GDM1 (cell line): ENCODE measurements at regions not wholly inside any gene's neighbourhood (a gene's known extent, or its start where the extent isn't known, plus 50 kb on each side); places are given as distances from the start of the nearest gene placed in this dataset.
"Not testable (repeated sequence)": the region's sequence is repeated elsewhere in the genome, so short reads cannot be mapped to it uniquely, and the experiment has no call there.

Experiments
- DNase-seq: peaks from one replicate; lab custom pipeline; 2025; lab: John Stamatoyannopoulos, UW

DNA sequence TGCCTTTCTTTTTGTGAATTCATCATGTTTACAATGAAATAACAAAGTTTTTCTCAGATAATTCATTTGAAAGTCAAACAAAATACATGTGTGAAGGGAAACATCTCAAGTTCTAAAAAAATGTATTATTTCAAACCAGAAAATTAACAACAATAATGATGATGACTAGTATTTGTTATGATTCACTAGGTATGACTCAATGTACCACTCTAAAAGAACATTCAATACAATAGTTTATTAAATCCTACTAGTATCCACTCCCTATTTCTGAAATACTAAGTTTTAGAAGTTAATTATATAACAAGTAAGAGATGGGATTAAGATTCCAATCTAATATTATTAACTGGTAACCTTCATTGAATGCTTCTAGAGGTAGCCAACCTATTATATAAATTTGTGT is 1444.8 kb upstream of the CDH8 start:
- DNase-seq, result no peak

DNA sequence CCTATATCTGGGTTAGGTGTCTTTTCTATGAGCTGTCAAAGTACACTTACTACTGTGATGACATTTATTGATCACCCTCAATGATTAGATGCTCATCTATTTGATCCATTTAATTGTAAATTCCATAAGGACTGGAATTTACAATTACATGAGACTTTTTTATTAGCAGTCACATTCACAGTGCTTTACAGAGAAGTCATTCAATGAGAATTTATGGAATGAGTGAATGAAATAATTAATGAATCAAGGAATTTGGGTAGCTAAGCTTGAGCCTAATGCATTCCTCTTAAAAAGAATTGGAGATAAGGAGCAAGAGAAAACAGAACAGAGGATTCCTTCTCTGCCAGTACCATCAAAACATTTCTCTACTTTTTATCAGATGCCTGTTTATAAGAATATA is 1437.5 kb upstream of the CDH8 start:
- no peak for DNase-seq

DNA sequence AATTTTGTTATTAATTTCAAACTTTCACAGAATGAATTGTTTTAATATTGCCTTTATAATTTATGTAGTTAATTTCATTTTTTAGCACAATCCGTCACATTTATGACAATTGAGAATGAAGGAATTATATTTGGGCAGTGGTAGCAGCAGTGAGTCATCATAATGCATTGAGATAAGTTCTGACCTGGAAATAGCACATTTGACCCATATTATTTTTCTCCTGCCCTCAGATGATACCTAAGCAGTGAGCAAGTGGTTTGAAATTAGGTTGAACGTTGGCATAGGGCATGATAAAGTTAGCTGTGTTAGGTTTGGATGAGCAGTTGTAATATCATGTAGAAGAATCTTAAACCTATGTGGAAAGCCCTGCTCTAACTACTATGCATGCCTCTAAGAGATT is 1431.3 kb upstream of the CDH8 start:
- DNase-seq, result no peak

DNA sequence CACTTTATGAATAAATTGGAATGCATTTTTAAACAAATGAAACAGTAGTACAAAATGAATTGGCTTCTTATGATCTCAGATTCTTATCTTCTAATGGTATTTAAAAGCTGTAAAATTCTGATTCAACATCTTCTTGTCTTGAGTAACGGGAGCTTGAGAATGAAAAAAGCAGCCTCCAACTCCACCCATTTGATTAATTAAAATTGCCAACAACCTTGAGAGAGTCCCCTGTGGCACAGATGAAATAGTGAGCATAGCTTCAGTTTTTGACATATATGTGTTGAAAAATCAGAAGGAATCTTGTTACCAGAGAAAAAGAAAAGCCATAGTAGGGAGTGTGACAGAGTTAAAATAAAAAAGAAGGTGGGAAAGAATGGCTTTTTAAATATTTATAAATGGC is 1426.1 kb upstream of the CDH8 start:
- no peak for DNase-seq

DNA sequence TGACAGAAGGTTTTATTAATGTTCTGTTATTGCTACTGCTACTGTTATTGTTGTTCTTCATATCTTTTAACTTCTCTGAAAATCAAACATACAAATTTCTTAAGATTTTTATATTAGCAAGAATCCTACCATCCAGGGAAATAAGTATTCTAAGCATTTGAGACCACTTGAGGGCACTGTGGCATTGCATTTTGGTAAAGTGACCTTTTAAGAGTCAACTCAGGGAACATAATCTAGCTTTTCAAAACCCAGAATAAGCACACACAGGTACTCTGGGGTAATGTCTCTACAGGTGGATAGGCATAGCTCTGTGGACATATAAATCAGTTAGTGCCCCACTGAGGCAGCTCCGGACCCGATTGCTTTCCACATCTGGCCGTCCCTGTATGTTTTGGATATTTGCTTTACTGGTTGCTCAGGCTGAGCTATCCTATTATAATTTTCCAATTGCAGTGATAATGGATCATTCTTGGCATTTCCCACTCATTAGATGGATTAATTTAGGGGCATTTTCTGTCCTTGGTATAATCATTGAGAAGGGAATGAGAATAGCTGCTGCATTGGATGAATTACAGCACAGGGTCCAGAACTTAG is 1425.1 kb upstream of the CDH8 start:
- DNase-seq, result no peak

DNA sequence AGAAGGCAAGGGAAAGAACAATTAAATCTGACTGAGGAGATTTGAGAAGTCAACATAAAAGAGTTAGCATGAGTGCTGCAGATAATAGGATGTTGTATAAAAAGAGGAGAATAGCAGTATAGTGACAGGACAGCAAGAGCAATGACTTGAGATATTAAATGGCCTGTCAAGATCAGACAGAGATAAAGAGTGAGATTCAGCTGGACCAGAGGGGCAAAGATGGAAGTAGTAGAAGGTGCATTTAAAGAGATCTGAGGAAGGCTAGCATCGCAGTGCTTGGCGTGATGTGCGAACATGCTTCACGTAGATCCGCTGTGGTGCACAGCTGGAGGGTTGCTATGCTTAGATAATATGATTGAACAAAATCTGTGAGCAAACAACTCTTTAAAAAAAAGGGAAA is 1422.6 kb upstream of the CDH8 start:
- no peak for DNase-seq

DNA sequence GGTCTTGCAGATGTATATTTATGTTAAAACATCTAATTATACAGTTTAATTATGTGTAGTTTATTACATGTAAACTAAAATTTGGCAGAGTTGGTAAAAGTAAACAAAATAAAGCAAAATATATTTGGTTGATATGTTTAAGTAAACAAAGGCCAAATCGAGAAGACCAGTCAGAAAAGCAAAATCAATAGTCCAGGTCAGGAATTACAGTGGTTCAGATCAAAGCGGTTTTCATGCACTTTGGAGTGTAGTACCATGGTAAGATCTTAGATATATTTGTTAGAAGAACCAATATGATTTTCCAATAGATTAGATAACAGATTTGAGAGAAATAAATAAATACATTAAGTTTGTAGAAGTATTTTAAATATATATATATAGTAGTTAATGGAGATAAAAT is 1421.6 kb upstream of the CDH8 start:
- DNase-seq, result no peak

DNA sequence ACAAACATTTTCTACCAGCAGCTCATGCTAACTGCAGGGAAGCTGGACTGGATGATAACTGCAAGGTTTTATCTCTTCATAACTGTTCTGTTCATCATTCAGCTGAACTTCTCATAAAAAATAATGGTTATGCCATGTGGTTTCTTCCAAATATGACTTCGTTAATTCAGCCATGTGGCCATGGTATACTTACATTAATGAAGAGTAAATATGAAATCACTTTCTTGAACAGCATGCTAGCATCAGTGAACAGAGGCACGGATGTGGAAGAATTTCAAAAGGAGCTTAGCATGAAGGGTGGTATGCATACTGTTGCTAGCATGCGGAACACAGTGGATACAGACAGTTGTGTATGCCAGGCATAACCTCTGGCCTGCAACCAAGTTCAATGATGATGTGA is 1417.0 kb upstream of the CDH8 start:
- no peak for DNase-seq

DNA sequence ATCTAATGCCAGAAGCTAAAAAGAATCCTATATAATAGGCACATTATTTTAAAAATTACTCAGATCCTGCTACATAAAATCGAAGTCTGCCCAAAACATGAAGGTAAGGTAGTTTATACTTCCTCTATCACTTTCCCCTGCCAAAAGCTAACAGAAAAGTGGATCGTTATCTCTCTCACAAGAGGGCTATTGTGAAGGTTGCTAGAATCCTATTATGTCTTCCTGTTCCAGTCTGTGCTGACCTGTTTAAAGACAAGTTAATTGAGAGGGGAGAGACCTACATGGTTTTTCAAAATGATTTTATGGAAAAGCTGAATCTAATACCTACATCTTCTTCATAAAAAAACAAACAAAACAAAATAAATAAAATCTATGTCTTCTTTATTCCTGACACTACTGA is 1410.9 kb upstream of the CDH8 start:
- DNase-seq, result no peak

DNA sequence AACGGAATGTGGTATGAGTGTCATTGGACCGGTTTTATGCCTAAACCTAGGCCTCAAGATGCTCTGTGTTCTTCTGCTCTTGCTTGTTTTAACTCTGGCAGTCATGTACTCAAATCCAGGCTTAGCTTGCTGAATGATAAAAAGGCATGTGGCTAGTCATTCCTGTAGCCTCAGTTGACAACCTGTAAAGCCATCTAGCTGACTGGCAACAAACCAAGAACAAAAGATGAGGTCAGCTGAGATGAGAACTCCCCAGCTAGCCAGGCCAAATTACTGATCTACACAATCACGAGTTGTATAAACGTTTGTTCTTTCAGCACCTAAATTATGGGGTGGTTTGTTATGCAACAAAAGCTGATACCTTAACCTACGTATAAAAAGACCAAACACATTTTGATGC is 1406.0 kb upstream of the CDH8 start:
- no peak for DNase-seq

DNA sequence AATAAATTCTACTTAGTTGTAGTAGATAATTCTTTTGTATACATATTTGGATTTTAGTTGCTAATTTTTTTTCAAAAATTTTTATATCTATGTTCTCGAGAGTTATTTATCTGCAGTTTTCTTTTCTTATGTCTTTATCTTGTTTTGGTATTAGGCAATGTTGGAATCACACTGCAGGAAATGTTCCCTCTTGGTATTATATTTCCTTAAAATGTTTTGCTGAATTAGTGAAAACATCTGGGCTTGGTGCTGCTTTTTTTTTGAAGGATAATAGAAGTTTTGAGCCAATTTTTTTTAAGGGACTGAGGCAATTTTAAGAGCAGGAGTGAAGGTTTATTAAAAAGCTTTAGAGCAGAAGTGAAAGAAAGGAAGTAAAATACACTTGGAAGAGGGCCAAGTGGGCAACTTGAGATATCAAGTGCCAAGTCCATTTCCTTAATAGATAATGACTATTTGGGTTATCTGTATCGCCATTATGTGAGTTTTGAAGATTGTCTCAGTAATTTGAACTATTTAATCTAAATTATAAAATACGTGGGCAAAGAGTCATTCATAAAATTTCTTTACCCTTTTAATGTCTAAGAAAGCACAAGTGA is 1390.1 kb upstream of the CDH8 start:
- no peak for DNase-seq

DNA sequence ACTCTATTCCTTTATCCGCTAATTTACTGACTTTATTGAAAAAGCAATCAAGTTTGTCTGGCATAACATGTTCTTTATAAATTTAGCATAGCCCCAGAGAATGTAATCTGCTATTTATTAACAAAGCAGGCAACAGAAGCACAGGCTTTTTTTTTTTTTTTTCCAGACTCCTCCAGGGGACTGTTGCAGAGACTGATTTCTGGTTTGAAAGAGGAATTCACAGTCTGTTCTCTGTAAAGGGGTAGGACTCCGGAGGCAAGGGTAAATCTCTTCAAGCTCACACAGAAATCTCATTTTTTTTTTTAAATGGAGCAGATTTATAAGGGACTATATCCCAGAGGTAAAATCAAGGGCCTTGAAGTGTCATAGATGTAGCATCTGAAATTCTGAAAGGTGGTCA is 1386.5 kb upstream of the CDH8 start:
- no peak for DNase-seq

DNA sequence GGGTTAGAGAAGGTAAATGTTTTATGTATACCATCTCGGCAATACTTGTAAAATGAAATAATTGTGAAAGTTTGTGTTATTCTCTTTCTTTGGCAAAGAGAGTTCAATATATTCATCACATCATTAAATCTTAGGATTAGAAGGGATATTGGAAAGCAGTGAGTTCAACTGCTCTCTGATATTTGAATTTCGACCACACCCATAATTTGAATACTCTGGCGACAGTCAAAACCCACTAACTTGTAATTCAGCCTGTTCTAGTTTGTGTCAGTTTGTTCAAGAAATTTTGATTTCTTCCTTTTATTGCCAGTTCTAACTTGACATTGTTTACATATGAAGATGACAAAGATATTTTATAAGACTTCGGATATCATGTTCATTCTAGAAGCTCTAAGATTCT is 1380.5 kb upstream of the CDH8 start:
- DNase-seq, result no peak

DNA sequence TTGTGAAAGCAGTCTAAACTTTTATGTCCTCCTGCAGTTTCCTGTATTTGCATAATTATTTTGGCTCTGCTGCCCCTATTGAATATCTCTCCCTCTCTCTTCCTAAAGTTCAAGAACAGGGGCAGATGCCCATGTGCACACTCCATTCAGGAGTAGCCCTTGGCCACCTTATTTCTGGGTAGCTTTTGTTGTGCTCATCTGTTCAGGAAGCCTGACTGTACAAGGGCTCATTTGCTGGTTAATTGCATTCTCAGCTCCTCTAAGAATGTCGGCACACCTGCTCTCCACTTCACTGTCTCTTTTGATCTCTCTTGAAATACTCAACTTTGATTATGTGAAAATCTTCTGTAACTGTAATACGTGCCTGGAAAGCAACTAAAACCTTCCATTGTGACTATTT is 1378.8 kb upstream of the CDH8 start:
- DNase-seq, result no peak

DNA sequence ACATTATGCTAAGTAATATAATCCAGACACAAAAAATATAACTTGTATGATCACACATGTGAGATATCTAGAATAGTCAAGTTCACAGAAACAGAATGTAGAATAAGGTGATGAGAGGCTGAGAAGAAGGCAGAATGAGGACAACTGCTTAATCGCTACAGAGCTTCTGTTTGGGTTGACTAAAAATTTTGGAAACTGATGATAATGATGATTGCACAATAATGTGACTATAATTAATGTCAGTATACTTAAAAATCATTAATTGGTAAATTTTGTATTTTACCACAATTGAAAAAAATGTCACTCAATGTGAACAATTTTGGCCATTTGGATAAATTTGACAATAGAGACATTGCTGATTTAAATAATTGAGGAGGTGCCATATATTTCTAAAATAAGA is 1374.4 kb upstream of the CDH8 start:
- DNase-seq, result no peak

DNA sequence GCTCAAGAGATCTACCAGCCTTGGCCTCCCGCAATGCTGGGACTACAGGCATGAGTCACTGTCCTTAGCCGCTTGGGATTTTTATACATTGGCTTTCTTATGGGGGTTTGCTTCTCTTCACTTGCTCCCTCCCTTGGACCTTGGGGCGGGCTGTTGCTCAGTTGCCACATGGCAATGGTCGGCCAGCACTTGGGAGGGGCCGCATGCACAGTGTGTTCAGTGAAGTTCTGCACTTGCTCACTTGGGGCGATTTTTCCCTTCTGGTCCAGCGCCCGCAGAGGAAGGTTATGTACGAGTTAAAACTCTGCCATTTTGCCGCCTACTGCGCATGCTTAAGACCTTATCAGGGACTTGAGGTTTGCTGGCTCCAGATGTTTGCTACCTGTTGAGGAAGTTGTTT is 1367.6 kb upstream of the CDH8 start:
- no peak for DNase-seq

DNA sequence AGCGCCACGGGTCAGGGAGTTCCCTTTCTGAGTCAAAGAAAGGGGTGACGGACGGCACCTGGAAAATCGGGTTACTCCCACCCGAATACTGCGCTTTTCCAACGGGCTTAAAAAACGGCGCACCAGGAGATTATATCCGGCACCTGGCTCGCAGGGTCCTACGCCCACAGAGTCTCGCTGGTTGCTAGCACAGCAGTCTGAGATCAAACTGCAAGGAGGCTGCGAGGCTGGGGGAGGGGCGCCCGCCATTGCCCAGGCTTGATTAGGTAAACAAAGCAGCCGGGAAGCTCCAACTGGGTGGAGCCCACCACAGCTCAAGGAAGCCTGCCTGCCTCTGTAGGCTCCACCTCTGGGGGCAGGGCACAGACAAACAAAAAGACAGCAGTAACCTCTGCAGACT is 1352.0 kb upstream of the CDH8 start:
- DNase-seq, result not testable (repeated sequence)

DNA sequence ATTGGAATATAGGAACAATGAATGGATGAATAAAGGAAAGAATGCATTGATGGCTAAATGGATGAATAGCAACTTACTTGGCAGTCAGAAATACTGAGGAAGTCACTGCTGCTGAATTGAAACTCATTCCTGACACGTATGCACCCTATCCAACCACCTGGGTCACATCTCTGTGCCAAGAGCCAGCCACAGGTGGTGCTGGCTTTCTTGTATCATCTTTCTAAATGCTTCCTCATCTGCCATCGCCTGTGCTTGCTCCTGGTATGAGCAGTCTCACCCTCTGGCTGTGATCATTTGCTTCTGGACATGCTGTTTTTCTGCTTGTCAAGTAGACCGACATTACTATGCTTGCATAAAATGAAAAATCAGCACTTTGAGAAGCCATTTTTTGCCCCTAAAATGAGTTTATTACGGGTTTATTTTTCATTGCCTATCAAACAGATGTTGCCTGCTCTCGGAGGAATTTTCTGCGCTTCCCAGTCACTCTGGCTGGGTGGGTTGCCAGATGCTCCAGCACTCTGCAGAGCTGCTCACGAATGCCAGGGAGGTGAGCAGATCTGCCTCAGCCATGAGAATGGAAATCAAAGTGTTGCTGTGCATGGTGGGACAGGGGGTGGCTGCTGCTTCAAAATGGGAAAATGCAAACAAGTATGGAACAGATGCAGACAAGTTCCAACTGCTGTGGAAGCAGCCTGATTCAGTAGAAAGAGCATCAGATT is 1349.6 kb upstream of the CDH8 start:
- no peak for DNase-seq

DNA sequence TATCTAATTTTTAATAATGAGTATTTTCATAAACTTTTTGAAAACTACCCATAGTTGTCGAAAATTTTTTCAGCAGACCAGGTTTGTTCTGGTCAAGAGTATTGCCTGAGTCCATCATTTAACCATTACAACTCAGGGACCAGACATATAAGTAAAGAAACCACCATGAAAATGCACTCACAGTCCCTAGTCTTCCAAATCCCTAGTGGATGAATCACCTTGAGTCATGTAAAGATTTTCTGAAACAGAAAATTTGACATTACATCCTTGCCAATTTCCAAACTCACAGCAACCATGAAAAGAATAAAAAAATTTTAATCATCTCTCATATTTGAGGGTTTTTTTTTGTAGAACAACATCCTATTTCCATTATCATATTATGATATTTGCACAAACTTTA is 1337.5 kb upstream of the CDH8 start:
- no peak for DNase-seq

DNA sequence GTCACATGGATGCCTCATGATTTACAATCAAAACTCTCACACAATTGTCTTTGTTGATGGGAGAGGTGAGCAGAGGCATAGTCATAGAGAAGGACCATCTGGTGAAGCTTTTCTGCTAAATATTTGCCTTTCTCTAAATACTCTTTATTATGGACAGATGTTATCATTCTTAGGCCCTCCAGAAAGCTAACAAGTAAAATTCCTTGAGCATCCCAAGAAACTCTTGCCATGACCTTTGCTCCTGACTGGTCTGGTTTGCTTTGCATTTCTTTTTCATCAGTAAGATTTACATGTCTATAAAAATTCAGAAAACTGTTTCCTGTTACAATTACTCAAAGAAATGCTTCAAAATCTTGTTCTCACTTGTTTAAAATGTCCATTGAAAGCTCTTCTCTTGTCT is 1336.6 kb upstream of the CDH8 start:
- no peak for DNase-seq

DNA sequence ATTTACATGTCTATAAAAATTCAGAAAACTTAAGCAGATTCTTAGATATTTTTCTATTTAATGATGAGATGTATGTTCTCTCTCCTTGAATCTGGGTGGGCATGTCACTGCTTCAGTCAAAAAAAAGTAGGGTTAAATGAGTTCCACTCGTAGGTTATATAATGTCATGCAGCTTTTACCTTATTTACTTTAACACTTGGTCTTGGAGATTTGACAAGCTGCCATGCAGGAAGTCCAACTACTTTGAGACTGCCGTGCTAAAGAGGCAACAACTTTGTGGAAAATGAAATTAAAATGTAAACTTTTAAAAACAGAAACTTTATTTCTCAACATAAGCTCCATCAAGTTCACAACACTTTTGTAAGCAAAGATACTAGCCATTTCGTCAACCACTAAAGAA is 1336.0 kb upstream of the CDH8 start:
- DNase-seq, result no peak

DNA sequence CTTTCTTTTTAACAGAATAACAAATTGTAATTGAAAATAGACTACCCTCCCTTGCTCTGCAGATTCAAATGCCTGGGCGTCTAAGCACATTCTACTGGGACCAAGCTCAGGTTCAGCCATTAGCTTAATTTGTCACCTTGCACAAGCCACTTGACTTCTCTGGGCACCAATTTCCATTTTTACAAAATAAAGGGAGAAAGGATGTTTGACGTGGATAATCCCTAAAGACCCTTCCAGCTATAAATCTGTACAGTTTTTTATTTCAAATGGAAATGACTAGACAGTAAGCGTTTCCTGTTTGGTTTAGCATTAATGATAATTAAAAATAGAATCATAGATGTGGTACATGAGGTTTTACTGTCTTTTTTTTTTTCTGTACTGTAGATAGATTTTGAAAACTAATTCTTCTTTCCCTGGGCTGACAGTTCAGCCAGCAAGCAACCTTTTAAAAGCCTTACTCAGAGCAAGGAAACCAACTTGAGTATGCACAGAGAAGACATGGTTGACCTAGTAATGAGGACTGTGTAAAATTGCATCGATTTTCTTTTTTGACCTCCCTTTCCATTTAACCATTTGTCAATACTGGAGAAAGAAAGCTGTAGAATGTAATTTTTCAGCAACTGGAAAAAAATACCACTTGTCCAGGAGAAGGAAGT is 1329.5 kb upstream of the CDH8 start:
- no peak for DNase-seq

DNA sequence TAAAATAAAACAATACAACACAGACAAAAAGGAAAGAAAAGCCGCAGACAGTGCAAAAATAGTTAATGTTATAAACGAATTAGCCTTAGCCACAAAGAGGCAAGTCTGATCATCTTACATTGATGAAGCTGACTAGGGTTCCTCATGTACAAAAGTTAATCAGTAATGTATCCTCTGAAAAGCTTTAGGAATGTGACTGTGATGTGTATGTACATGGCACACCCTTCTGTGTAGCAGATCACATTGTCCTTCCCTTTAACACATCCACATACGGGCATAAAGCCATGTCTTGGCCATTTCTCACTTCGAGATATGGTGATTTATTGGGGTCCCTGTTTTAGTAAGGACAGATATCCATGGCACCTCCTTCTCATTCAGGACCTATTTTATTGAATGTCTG is 1327.5 kb upstream of the CDH8 start:
- DNase-seq, result no peak
